IPS DF 6.9 (cell line): ENCODE measurements at regions not wholly inside any gene's neighbourhood (a gene's known extent, or its start where the extent isn't known, plus 50 kb on each side); places are given as distances from the start of the nearest gene placed in this dataset.

Experiments used
- DNase-seq: peaks from one replicate; pipeline ENCODE4 v3.0.0-alpha.2; 2013; ENCODE audit warnings: low read depth, low spot score
- H3K27ac ChIP-seq: one replicate; pipeline ENCODE4 v1.5.1; 2013; ENCODE audit warnings: low read length, control low read depth
- H3K27me3 ChIP-seq: 2 replicates; pipeline ENCODE4 v1.6.1; 2013; ENCODE audit warnings: mild to moderate bottlenecking, low read length; ENCODE audit not compliant: control insufficient read depth, insufficient read depth
- H3K36me3 ChIP-seq: 2 replicates; pipeline ENCODE4 v1.6.1; 2013; ENCODE audit warnings: low read length; ENCODE audit not compliant: control insufficient read depth, insufficient read depth
- H3K4me1 ChIP-seq: 2 replicates; pipeline ENCODE4 v1.6.1; 2013; ENCODE audit warnings: low read length; ENCODE audit not compliant: control insufficient read depth, insufficient read depth
- H3K4me3 ChIP-seq: 2 replicates; pipeline ENCODE4 v1.5.1; 2013; ENCODE audit warnings: mild to moderate bottlenecking, low read length
- H3K9me3 ChIP-seq: 2 replicates; pipeline ENCODE4 v1.6.1; 2013; ENCODE audit warnings: low read length, inconsistent platforms; ENCODE audit not compliant: control insufficient read depth, insufficient read depth
- WGBS: extraction: QIAGEN DNeasy Blood & Tissue Kit; methylation state at CpG from one replicate; pipeline ENCODE4 v1.1.7; 2013; ENCODE audit warnings: mixed read lengths, missing lambda C conversion rate; ENCODE audit not compliant: insufficient read length, insufficient coverage; 5-methylcytosine and 5-hydroxymethylcytosine counted together

DNA sequence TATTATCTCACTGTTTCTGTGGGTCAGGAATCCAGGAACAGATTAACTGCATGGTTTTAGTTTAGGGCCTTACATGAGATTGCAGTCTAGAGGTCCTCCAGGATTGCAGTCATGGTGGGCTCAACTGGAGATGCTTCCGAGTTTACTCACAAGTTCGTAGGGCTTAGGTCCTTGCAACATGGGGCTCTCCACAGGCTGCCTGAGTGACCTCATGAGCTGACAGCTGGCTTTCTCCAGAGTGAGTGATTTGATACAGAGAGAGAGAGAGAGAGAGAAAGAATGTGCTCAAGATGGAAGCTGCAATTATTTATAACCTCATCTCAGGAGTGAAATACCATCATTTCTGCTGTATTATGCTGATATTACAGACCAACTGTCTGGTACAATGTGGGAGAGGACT is 168.9 kb downstream of the GPAT3 start:
- DNase-seq = no peak
- H3K36me3 ChIP-seq = no peaks in the 10 kb centered on the region
- H3K27ac ChIP-seq = no peak overlapping the region
- H3K9me3 ChIP-seq = no peaks in the 10 kb centered on the region
- H3K4me3 ChIP-seq = no peak overlapping the region
- WGBS = no CpG with 5 or more reads among the region's 2 CpGs
- peaks cover 3% of the 10 kb centered on the region; the same call in 1 of the 2 replicates for H3K4me1 ChIP-seq
- no peaks in the 10 kb centered on the region for H3K27me3 ChIP-seq

- no peak overlapping the region for H3K27ac ChIP-seq
- DNase-seq = no peak
- no peaks in the 10 kb centered on the region for H3K9me3 ChIP-seq
- no peak overlapping the region for H3K4me3 ChIP-seq
- no peaks in the 10 kb centered on the region for H3K36me3 ChIP-seq
- no CpG with 5 or more reads among the region's 1 CpG for WGBS
- no peaks in the 10 kb centered on the region for H3K27me3 ChIP-seq
- H3K4me1 ChIP-seq = peaks cover 3% of the 10 kb centered on the region; the same call in 1 of the 2 replicates
These were observed 167.8 kb downstream of the GPAT3 start for GRCh38 chr4:83703752-83704151.

GRCh38 chr4:83701041-83701440 is 165.1 kb downstream of the GPAT3 start:
- no peaks in the 10 kb centered on the region for H3K27me3 ChIP-seq
- H3K9me3 ChIP-seq = no peaks in the 10 kb centered on the region
- H3K27ac ChIP-seq = no peak overlapping the region
- DNase-seq = no peak
- no peaks in the 10 kb centered on the region for H3K36me3 ChIP-seq
- H3K4me3 ChIP-seq = no peak overlapping the region
- no peaks in the 10 kb centered on the region for H3K4me1 ChIP-seq
- WGBS = no CpG with 5 or more reads among the region's 1 CpG

GRCh38 chr4:83699358-83699757 is 163.4 kb downstream of the GPAT3 start:
- Histone ChIP-seq H3K4me3 (no peak overlapping the region), H3K4me1 (no peaks in the 10 kb centered on the region), H3K27ac (no peak overlapping the region), H3K27me3 (no peaks in the 10 kb centered on the region), H3K36me3 (no peaks in the 10 kb centered on the region), H3K9me3 (no peaks in the 10 kb centered on the region)
- DNase-seq = no peak
- WGBS = no CpG with 5 or more reads among the region's 1 CpG

DNA sequence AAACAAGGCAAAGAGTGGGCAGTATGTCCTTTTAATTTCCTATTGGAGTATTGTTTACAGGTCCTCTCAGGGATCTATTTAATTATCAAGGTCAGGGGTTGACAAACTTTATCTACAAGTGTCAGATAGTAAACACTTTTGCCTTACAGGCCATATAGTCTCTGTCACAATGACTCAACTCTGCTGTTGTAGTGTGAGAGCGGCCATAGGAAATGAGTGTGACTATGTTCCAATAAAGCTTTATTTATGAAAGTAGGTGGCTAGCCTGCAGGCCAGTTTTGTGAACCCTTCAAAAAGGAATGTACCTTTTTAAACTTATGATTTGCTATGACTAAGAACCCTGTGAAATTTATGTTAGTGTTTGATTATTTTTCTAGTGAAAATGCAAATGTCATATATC is 156.1 kb downstream of the GPAT3 start:
- Histone ChIP-seq H3K4me1 (no peaks in the 10 kb centered on the region), H3K27me3 (no peaks in the 10 kb centered on the region), H3K9me3 (no peaks in the 10 kb centered on the region), H3K27ac (no peak overlapping the region), H3K4me3 (no peak overlapping the region), H3K36me3 (no peaks in the 10 kb centered on the region)
- WGBS = no CpG with 5 or more reads among the region's 1 CpG
- no peak for DNase-seq

- Histone ChIP-seq H3K9me3 (no peaks in the 10 kb centered on the region), H3K27ac (no peak overlapping the region), H3K4me3 (no peak overlapping the region), H3K36me3 (no peaks in the 10 kb centered on the region), H3K4me1 (no peaks in the 10 kb centered on the region), H3K27me3 (no peaks in the 10 kb centered on the region)
- no peak for DNase-seq
- 100% methylated on average over 1 of the region's 2 CpGs for WGBS
These were observed 150.3 kb downstream of the GPAT3 start for GRCh38 chr4:83686166-83686565.

DNA sequence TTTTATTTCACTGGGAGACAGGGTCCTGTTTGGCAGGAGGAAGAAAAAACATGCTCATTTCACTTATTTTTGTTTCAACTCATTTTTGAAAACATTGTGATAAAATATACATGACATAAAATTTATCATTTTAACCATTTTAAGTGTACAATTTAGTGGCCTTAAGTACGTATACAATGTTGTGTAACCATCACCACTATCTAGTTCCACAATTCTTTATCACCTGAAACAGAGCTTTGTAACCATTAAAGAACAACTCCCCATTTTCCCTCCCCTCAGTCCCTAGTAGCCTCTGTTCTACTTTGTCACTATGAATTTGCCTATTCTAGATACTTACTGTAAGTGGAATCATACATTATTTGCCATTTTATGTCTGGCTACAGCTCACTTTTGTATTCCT is 143.8 kb downstream of the GPAT3 start:
- no peak overlapping the region for H3K27ac ChIP-seq
- no peaks in the 10 kb centered on the region for H3K36me3 ChIP-seq
- WGBS = no CpG with 5 or more reads among the region's 1 CpG
- H3K27me3 ChIP-seq = no peaks in the 10 kb centered on the region
- no peaks in the 10 kb centered on the region for H3K4me1 ChIP-seq
- no peak for DNase-seq
- H3K4me3 ChIP-seq = no peak overlapping the region
- H3K9me3 ChIP-seq = no peaks in the 10 kb centered on the region

GRCh38 chr4:83679254-83679653 is 143.3 kb downstream of the GPAT3 start:
- Histone ChIP-seq H3K27me3 (no peaks in the 10 kb centered on the region), H3K9me3 (no peaks in the 10 kb centered on the region), H3K36me3 (no peaks in the 10 kb centered on the region), H3K4me1 (no peaks in the 10 kb centered on the region), H3K27ac (no peak overlapping the region), H3K4me3 (no peak overlapping the region)
- no peak for DNase-seq
- WGBS = no CpG with 5 or more reads among the region's 3 CpGs

- no peak for DNase-seq
- no peaks in the 10 kb centered on the region for H3K4me1 ChIP-seq
- no peaks in the 10 kb centered on the region for H3K27me3 ChIP-seq
- no peaks in the 10 kb centered on the region for H3K9me3 ChIP-seq
- H3K4me3 ChIP-seq = no peak overlapping the region
- H3K27ac ChIP-seq = no peak overlapping the region
- WGBS = no CpG with 5 or more reads among the region's 3 CpGs
- no peaks in the 10 kb centered on the region for H3K36me3 ChIP-seq
These were observed 141.7 kb downstream of the GPAT3 start for GRCh38 chr4:83677656-83678055.

GRCh38 chr4:83664741-83665140 is 128.8 kb downstream of the GPAT3 start:
- Histone ChIP-seq H3K4me1 (no peaks in the 10 kb centered on the region), H3K27ac (no peak overlapping the region), H3K27me3 (no peaks in the 10 kb centered on the region), H3K4me3 (no peak overlapping the region), H3K9me3 (no peaks in the 10 kb centered on the region), H3K36me3 (no peaks in the 10 kb centered on the region)
- WGBS = no CpG with 5 or more reads among the region's 5 CpGs
- DNase-seq = no peak

DNA sequence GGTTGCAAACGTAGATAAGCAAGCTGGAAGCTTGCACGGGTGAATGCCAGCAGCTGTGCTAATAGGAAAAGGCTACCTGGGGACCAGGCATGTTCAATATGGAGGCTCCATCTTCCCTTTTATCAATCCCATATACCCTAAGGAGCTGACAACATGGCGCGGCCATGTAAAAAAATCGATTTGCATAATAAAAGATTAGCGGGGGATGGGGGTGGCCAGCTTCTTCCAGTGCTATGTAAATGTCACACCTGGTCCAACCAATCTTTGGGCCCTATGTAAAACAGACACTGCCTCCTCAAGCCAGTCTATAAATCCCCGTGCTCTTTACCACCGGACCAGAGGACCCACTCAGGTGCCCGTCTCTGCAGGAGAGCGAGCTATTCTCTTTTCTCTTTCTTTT is 128.2 kb downstream of the GPAT3 start:
- WGBS = no CpG with 5 or more reads among the region's 10 CpGs
- Histone ChIP-seq H3K27me3 (no peaks in the 10 kb centered on the region), H3K27ac (no peak overlapping the region), H3K4me1 (no peaks in the 10 kb centered on the region), H3K36me3 (no peaks in the 10 kb centered on the region), H3K4me3 (no peak overlapping the region), H3K9me3 (no peaks in the 10 kb centered on the region)
- no peak for DNase-seq
